IPS-18a (cell line): ENCODE measurements at regions not wholly inside any gene's neighbourhood (a gene's known extent, or its start where the extent isn't known, plus 50 kb on each side); places are given as distances from the start of the nearest gene placed in this dataset.

Experiments
- H3K27ac ChIP-seq: one replicate; pipeline ENCODE4 v1.5.1; 2013; ENCODE audit warnings: low read length
- H3K27me3 ChIP-seq: one replicate; pipeline ENCODE4 v1.6.1; 2013; ENCODE audit warnings: mild to moderate bottlenecking, low read length; ENCODE audit not compliant: control insufficient read depth, insufficient read depth
- H3K36me3 ChIP-seq: one replicate; pipeline ENCODE4 v1.6.1; 2013; ENCODE audit warnings: low read depth, low read length; ENCODE audit not compliant: control insufficient read depth
- H3K4me1 ChIP-seq: one replicate; pipeline ENCODE4 v1.6.1; 2013; ENCODE audit warnings: low read depth, low read length; ENCODE audit not compliant: control insufficient read depth
- H3K4me3 ChIP-seq: one replicate; pipeline ENCODE4 v1.5.1; 2013; ENCODE audit warnings: low read length
- H3K9ac ChIP-seq: one replicate; pipeline ENCODE4 v1.6.1; 2013; ENCODE audit warnings: mild to moderate bottlenecking, low read length, moderate library complexity
- H3K9me3 ChIP-seq: one replicate; pipeline ENCODE4 v1.6.1; 2013; ENCODE audit warnings: low read depth, low read length; ENCODE audit not compliant: control insufficient read depth

GRCh38 chr5:74299833-74300232 lies 340.7 kb downstream of the ENC1 start:
- Histone ChIP-seq H3K36me3 (no peaks in the 10 kb centered on the region), H3K27me3 (no peaks in the 10 kb centered on the region), H3K4me3 (no peak overlapping the region), H3K9ac (no peak overlapping the region), H3K27ac (no peak overlapping the region), H3K9me3 (no peaks in the 10 kb centered on the region), H3K4me1 (no peaks in the 10 kb centered on the region)

- Histone ChIP-seq H3K36me3 (no peaks in the 10 kb centered on the region), H3K9ac (no peak overlapping the region), H3K27ac (no peak overlapping the region), H3K4me1 (no peaks in the 10 kb centered on the region), H3K27me3 (no peaks in the 10 kb centered on the region), H3K9me3 (no peaks in the 10 kb centered on the region), H3K4me3 (no peak overlapping the region)
Observed at GRCh38 chr5:74296685-74297408, 343.7 kb downstream of the ENC1 start.

GRCh38 chr5:74295676-74296075 lies 344.9 kb downstream of the ENC1 start:
- no peaks in the 10 kb centered on the region for H3K36me3 ChIP-seq
- H3K27me3 ChIP-seq = no peaks in the 10 kb centered on the region
- H3K4me1 ChIP-seq = no peaks in the 10 kb centered on the region
- no peak overlapping the region for H3K4me3 ChIP-seq
- no peak overlapping the region for H3K9ac ChIP-seq
- H3K9me3 ChIP-seq = no peaks in the 10 kb centered on the region
- no peak overlapping the region for H3K27ac ChIP-seq

DNA sequence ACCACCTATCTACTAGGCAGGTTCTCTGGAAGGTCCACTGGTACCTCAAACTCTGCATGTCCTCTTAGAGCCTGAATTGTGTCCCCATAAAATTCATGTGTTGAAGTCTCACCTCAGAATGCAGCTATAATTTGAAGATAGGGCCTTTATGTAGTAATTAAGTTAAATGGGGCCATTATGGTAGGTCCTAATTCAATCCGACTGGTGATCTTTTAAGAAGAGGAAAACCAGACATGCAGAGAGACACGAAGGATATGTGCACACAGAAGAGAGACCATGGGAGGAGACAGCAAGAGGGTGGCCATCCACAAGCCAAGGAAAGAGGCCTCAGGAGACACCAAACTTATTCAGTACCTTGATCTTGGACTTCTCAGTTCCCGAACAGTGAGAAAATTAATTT lies 345.4 kb downstream of the ENC1 start:
- no peaks in the 10 kb centered on the region for H3K36me3 ChIP-seq
- no peak overlapping the region for H3K4me3 ChIP-seq
- H3K27ac ChIP-seq = no peak overlapping the region
- H3K9ac ChIP-seq = no peak overlapping the region
- H3K4me1 ChIP-seq = no peaks in the 10 kb centered on the region
- no peaks in the 10 kb centered on the region for H3K9me3 ChIP-seq
- H3K27me3 ChIP-seq = no peaks in the 10 kb centered on the region

DNA sequence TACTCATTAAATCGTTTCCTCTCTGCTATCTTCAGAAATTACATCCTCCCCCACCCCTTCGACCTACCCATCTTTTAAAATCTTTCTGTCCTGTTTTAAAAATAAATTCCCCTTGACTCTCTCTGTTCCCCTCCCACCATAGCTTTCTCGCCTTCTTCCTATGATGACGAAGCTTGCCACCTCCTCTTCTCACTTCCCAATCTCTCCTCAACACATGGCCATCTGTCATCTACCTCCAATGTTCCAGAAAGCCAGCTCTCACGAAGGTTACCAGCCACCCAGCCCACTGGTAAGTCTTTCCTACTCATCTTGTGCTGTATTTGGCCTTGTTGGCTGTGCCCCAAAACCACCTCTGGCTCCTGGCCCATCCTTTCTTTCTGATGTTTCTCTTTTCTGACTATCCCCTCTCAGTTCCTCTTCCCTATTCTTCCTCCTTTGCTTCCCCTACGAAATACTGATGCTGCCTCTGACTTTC lies 346.3 kb downstream of the ENC1 start:
- Histone ChIP-seq H3K4me3 (no peak overlapping the region), H3K36me3 (no peaks in the 10 kb centered on the region), H3K4me1 (no peaks in the 10 kb centered on the region), H3K9ac (no peak overlapping the region), H3K9me3 (no peaks in the 10 kb centered on the region), H3K27ac (no peak overlapping the region), H3K27me3 (no peaks in the 10 kb centered on the region)

- Histone ChIP-seq H3K4me1 (no peaks in the 10 kb centered on the region), H3K27me3 (no peaks in the 10 kb centered on the region), H3K36me3 (no peaks in the 10 kb centered on the region), H3K9ac (no peak overlapping the region), H3K9me3 (no peaks in the 10 kb centered on the region), H3K4me3 (no peak overlapping the region), H3K27ac (no peak overlapping the region)
Observed at GRCh38 chr5:74293182-74293581, 347.3 kb downstream of the ENC1 start.

DNA sequence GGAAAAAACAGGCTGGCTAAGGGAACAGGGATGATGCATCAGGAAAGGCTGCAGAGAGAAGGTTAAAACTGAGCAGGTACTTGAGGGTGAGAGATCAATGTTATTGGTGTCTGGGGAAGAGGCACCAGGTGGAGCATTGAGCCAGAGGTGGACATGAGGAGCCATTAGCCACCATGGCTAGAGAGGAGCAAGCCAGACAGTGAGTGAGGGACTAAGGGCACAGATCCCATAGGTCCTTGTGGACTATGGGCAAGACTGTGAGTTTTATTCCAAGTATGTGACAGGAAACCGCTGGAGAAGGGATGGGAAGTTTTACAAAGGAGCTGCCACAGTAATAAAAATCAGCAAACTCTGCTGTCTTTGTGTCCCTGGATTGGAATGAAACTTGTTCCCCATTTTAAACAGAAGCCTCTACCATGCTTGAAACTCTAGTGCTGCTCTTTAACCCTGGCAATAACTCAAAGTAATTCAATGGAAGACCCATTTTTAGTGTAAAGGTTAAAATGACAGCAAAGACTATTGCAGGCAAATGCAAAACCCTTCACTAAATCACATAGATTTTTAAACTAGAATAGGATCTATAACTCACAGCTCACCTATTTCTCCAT lies 349.8 kb downstream of the ENC1 start:
- H3K9me3 ChIP-seq = no peaks in the 10 kb centered on the region
- H3K4me3 ChIP-seq = no peak overlapping the region
- no peak overlapping the region for H3K27ac ChIP-seq
- no peaks in the 10 kb centered on the region for H3K27me3 ChIP-seq
- H3K9ac ChIP-seq = no peak overlapping the region
- H3K36me3 ChIP-seq = no peaks in the 10 kb centered on the region
- H3K4me1 ChIP-seq = no peaks in the 10 kb centered on the region

DNA sequence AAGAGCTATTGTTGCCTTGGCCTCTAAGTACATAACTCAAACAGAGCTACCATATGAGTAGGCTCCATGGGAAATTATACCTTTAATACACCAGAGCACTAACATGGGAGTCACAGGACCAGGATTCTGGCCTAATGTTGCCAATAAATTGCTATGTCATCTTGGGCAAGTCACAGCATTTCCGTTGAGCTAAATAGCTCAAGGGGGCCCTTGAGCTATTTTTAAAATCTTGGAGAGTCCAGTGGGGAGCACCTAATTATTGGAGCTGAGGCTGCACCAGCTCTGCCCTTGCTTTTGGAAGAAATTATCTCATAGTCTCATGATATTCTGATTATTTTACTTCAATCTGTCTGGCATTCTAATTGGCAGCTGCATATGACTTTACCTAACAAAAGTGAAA lies 350.8 kb downstream of the ENC1 start:
- H3K9me3 ChIP-seq = no peaks in the 10 kb centered on the region
- no peaks in the 10 kb centered on the region for H3K36me3 ChIP-seq
- H3K4me3 ChIP-seq = no peak overlapping the region
- H3K9ac ChIP-seq = no peak overlapping the region
- no peaks in the 10 kb centered on the region for H3K27me3 ChIP-seq
- no peak overlapping the region for H3K27ac ChIP-seq
- no peaks in the 10 kb centered on the region for H3K4me1 ChIP-seq

DNA sequence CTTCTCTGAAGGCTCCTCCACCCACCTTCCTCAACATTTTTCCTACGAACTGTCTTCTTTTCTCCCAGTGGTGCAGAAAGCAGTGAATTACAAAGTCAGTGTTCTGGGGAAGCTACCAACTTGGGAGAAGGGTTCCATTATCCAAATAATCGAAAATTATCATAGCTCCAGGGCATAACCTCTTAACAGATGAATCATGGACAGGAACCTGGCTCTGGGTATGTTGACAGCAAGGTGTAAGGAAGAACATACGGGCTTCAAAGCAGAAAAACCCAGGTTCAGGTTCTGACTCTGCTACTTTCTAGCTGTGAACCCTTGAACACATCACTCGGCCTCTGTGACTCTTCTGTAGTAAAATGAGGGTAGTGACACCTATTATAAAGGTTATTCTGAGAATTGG lies 351.3 kb downstream of the ENC1 start:
- no peak overlapping the region for H3K4me3 ChIP-seq
- no peak overlapping the region for H3K9ac ChIP-seq
- H3K36me3 ChIP-seq = no peaks in the 10 kb centered on the region
- H3K27ac ChIP-seq = no peak overlapping the region
- H3K27me3 ChIP-seq = no peaks in the 10 kb centered on the region
- H3K9me3 ChIP-seq = no peaks in the 10 kb centered on the region
- no peaks in the 10 kb centered on the region for H3K4me1 ChIP-seq

DNA sequence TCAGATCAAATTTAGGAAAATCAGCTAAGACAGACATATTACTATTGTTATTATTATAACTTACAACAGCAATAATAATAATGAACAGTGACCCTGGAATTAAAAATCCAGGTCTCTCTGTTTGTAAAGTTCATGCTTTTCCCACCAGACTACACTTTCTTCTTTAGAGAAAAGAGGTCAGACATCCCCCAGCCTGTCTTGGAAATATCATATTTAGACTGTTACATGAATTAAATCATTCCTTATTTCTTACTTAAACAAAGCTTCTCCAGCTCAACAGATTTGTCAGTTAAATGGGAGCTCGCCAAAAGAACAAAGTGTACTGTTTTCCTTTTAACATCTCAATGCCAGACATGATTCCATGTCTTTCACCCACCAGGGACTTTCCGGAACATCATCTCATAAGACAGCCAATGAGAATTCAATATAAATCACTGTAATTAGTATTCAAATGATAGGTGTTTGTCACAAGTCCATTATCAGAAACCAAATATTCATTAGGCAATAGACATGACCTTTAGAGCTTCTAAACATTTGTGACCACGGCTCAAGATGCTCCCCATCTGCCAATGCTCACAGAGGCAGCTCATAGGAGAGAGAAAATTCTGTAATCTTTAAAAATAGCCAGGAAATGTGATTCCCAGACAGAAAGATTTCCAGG lies 351.9 kb downstream of the ENC1 start:
- H3K9me3 ChIP-seq = no peaks in the 10 kb centered on the region
- H3K27ac ChIP-seq = no peak overlapping the region
- no peaks in the 10 kb centered on the region for H3K4me1 ChIP-seq
- no peak overlapping the region for H3K4me3 ChIP-seq
- no peaks in the 10 kb centered on the region for H3K27me3 ChIP-seq
- H3K9ac ChIP-seq = no peak overlapping the region
- H3K36me3 ChIP-seq = no peaks in the 10 kb centered on the region

DNA sequence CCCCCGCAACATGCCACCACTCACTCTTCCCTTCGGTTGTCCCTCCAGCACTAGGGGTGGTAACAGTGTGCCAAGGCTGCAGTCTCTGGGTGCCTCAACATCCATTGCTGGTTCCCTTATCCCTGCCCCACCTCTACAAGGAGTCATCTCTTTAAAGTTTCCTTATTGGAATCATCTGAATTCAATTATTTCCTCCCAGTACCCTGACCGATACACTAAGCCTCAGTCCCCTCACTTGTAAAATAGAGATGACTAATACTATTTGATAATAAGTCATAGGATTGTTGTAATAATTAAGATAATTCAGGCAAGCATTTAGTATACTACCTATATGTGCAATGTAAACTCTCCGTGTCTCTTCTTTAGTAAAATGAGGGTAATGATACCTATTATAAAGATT lies 352.5 kb downstream of the ENC1 start:
- no peaks in the 10 kb centered on the region for H3K9me3 ChIP-seq
- H3K36me3 ChIP-seq = no peaks in the 10 kb centered on the region
- peaks cover 4% of the 10 kb centered on the region for H3K4me1 ChIP-seq
- no peak overlapping the region for H3K4me3 ChIP-seq
- H3K9ac ChIP-seq = no peak overlapping the region
- H3K27me3 ChIP-seq = no peaks in the 10 kb centered on the region
- H3K27ac ChIP-seq = no peak overlapping the region
